Peyer's patch (tissue), 4 donors: ENCODE measurements at regions not wholly inside any gene's neighbourhood (a gene's known extent, or its start where the extent isn't known, plus 50 kb on each side); places are given as distances from the start of the nearest gene placed in this dataset.

ENCODE experiments used
- CTCF ChIP-seq, 6 experiments: fragments of 450-650 bp in 4 of 6; fragments of 200-600 bp in 2 of 6; sonication (generic) in 1 of 6; IDR thresholded peaks; one replicate each; pipeline ENCODE4 v1.5.1; 2017 to 2019; ENCODE audit warnings: antibody characterized with exemption in 6 of 6, mild to moderate bottlenecking in 3 of 6, moderate library complexity in 1 of 6
- POLR2A ChIP-seq, 2 donors: fragments of 450-650 bp; IDR thresholded peaks; one replicate each; pipeline ENCODE4 v1.5.1; 2017; ENCODE audit warnings: antibody characterized with exemption in 2 of 2, mild to moderate bottlenecking in 2 of 2, moderate library complexity in 2 of 2

- no peak for TF ChIP-seq POLR2A (IDR thresholded peaks at IDR 0.05)
- no peak for TF ChIP-seq CTCF (IDR thresholded peaks at IDR 0.05)
Observed at GRCh38 chr13:99037756-99038155, 59.9 kb upstream of the DOCK9 start.
